GM12891 (cell line): ENCODE measurements at regions not wholly inside any gene's neighbourhood (a gene's known extent, or its start where the extent isn't known, plus 50 kb on each side); places are given as distances from the start of the nearest gene placed in this dataset.

Source experiments
- PAX5 ChIP-seq: IDR thresholded peaks from 2 replicates; pipeline ENCODE4 v1.6.1; 2011; ENCODE audit warnings: low read length, moderate library complexity, mild to moderate bottlenecking; ENCODE audit not compliant: insufficient read depth, severe bottlenecking
- POLR2A ChIP-seq: IDR thresholded peaks from 2 replicates; pipeline ENCODE4 v1.6.1; 2011; ENCODE audit warnings: low read depth, low read length, control low read depth
- POLR2AphosphoS5 ChIP-seq: IDR thresholded peaks from 2 replicates; pipeline ENCODE4 v1.6.1; 2011; ENCODE audit warnings: low read depth, low read length, control low read depth
- SPI1 ChIP-seq: IDR thresholded peaks from 2 replicates; pipeline ENCODE4 v1.6.1; 2011; ENCODE audit warnings: low read depth, low read length, control low read depth
- TAF1 ChIP-seq: IDR thresholded peaks from 2 replicates; pipeline ENCODE4 v1.6.1; 2011; ENCODE audit warnings: low read depth, low read length, control low read depth

- TF ChIP-seq POLR2AphosphoS5 (no peak), POLR2A (no peak), SPI1 (no peak), TAF1 (no peak), PAX5 (no peak)
Measured at GRCh38 chr10:15453926-15454325, 82.8 kb upstream of the FAM171A1 start.
